SH-SY5Y (cell line): ENCODE measurements at regions not wholly inside any gene's neighbourhood (a gene's known extent, or its start where the extent isn't known, plus 50 kb on each side); places are given as distances from the start of the nearest gene placed in this dataset.

Experiments used
- GATA2 ChIP-seq: IDR thresholded peaks from 2 replicates; pipeline ENCODE4 v1.6.1; 2011; ENCODE audit warnings: mild to moderate bottlenecking, low read depth, low read length
- GATA3 ChIP-seq: IDR thresholded peaks from 2 replicates; pipeline ENCODE4 v1.6.1; 2011; ENCODE audit warnings: low read depth, mild to moderate bottlenecking, low read length, moderate library complexity

DNA sequence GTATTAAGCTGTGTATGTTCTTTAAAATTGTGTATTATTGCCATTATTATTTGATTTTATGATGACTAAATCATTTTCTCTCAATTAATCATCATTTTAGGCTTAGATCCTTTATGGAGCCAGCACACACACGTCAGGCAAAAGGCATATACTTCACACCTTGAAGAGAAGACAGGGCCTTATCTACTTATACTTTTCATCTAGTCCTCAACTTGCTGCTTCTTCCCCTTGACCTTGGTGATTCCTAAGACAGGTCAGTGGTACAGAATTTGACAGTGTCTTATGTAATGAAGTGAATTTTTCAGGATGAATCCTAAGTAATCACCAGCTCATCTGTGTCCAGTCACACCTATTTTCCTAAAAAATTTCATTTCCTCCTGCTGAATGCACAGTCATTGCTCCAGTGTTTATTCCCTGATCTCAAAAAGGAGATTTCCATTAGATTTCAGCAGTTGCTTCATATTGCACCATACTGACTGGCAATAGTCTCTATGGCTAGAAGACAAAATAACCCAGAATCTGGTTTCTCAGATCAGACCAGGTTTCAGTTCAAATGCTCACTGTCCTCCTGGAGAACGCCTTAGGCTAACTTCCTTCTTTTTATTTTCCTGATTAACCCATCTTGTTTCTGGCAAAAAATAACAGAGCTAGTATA is 235.7 kb downstream of the PTH2R start:
- no peak for TF ChIP-seq GATA2
- TF ChIP-seq GATA3, result no peak

- TF ChIP-seq GATA3, result no peak
- TF ChIP-seq GATA2, result no peak
These were observed 236.6 kb downstream of the PTH2R start for GRCh38 chr2:208643145-208643544.

DNA sequence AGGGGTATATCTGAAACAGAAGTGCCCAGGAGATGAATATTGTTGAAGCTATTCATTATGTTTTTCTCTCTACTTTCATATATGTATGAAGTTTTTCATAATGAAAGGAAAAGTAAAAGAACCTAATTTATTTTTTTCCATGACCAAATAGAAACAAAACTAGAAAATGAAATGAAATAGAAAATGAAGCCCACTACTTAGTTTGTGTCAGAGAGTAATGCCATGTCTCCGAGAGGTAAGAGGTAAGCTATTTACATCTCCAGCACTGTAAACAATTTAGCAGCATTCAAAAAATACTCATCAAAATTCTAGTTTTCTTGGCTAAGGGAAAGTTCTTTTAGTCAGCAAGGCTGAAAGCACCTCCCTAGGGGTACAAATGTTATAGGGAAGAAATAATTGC is 238.6 kb downstream of the PTH2R start:
- TF ChIP-seq GATA3 (no peak), GATA2 (no peak)

GRCh38 chr2:208648368-208648767 is 241.8 kb downstream of the PTH2R start:
- TF ChIP-seq GATA2 (no peak), GATA3 (no peak)

- TF ChIP-seq GATA2 (no peak), GATA3 (no peak)
These were observed 246.8 kb downstream of the PTH2R start for GRCh38 chr2:208653383-208653782.

- TF ChIP-seq GATA3, result no peak
- TF ChIP-seq GATA2, result no peak
These were observed 247.5 kb downstream of the PTH2R start for GRCh38 chr2:208654056-208654455.

GRCh38 chr2:208657468-208657867 is 250.9 kb downstream of the PTH2R start:
- TF ChIP-seq GATA3 (no peak), GATA2 (no peak)

DNA sequence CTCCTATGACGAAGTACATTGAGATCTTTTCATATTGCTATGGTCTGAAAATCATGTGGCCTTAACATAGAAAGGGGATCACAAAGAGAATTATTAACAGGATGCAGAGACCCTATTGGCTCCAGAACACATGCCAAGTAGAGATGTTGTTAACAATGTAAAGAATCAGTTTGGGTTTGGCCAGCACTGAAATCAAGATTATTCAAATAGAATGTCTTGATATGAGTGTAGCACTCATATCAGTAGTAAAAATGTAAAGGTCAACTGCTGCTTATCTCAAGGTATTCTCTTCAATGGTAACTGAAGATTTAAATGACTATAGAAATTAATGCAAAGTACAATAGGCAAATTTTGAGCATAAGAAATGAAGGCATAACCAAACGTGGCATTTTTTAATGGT is 262.8 kb downstream of the PTH2R start:
- no peak for TF ChIP-seq GATA2
- TF ChIP-seq GATA3, result no peak

- TF ChIP-seq GATA3, result no peak
- no peak; the same call in 1 of the 2 replicates for TF ChIP-seq GATA2
These were observed 264.7 kb downstream of the PTH2R start for GRCh38 chr2:208671284-208671683.

GRCh38 chr2:208671886-208672680 is 265.5 kb downstream of the PTH2R start:
- no peak for TF ChIP-seq GATA2
- TF ChIP-seq GATA3, result no peak

GRCh38 chr2:208673631-208674030 is 267.0 kb downstream of the PTH2R start:
- no peak for TF ChIP-seq GATA2
- TF ChIP-seq GATA3, result no peak

- no peak for TF ChIP-seq GATA2
- TF ChIP-seq GATA3, result no peak
These were observed 268.3 kb downstream of the PTH2R start for GRCh38 chr2:208674919-208675318.

DNA sequence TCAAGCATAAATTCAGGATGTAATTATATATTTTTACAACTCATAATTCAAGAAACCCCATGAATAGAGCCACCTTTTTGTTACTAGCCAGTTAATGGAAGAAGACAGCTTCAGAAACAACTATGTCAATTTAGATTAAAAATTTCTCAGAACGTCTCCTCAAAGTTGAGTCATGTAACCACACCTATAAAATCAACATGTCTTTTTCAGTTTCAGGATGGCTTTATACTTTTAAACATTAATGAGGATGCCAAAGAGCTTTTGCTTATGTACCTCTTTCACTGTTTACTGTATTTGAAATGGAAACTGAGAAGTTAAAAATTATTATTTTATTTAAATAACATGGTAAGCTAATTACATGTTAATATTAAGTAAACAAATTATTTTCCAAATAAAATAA is 280.1 kb downstream of the PTH2R start:
- no peak for TF ChIP-seq GATA3
- TF ChIP-seq GATA2, result no peak

- TF ChIP-seq GATA3 (no peak), GATA2 (no peak)
These were observed 291.5 kb downstream of the PTH2R start for GRCh38 chr2:208698114-208698513.

DNA sequence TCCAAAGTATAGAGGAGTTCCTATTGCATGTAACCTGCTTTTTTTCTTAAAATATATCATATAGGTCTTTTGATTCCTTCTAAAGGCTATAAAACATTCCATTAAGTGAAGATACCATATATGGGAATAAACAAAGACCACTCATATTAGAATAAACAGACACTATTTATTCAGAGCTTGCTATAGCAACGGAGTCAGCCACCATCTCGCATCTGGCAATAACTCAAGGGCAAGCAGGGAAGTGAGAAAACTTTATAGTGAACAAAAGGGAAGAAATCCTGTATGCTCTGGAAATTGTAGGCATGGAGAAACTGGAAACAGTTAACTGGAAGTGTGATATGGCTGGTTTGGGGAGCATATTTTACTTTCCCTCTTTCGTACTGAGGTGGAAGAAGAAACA is 301.9 kb downstream of the PTH2R start:
- no peak for TF ChIP-seq GATA2
- no peak for TF ChIP-seq GATA3
